Skin epidermis (tissue), 12 donors: ENCODE measurements at regions not wholly inside any gene's neighbourhood (a gene's known extent, or its start where the extent isn't known, plus 50 kb on each side); places are given as distances from the start of the nearest gene placed in this dataset.
"Not testable (repeated sequence)": the region's sequence is repeated elsewhere in the genome, so short reads cannot be mapped to it uniquely, and the experiment has no call there.

Experiments used
- H3K27ac ChIP-seq, 21 experiments: fragments of 200-600 bp; sonication (generic) in 11 of 21; one replicate each; pipeline ENCODE4 v1.5.0; 2020; ENCODE audit warnings: mild to moderate bottlenecking in 3 of 21, inconsistent platforms in 2 of 21, moderate library complexity in 2 of 21
- H3K4me3 ChIP-seq, 7 experiments: fragments of 200-600 bp; sonication (generic) in 2 of 7; one replicate each; pipeline ENCODE4 v1.5.0; 2020; ENCODE audit warnings: inconsistent platforms in 2 of 7, mild to moderate bottlenecking in 2 of 7, moderate library complexity in 1 of 7

DNA sequence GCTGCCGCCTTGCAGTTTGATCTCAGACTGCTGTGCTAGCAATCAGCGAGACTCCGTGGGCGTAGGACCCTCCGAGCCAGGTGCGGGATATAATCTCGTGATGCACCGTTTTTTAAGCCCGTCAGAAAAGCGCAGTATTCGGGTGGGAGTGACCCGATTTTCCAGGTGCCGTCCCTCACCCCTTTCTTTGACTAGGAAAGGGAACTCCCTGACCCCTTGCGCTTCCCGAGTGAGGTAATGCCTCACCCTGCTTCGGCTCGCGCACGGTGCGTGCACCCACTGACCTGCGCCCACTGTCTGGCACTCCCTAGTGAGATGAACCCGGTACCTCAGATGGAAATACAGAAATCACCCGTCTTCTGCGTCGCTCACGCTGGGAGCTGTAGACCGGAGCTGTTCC lies 438.5 kb upstream of the CDH10 start:
- not testable (repeated sequence) for H3K27ac ChIP-seq, H3K4me3 ChIP-seq

DNA sequence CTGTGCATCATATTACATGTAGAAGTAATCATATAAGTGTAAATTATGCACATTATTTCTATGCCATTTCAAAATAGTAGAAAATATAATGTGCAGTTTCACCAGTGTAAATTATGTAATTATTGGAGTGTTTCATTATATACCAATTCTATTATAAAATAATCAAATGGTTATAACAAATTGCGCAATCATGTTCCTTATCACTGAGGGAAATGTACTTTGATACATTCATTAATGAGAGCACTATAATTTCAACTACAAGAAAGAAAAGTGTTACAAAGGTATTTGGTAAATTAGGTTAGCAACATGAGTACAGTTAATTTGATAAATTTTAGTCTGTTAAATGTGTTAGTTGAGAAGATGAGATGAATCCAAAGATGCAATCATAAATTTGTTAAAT lies 421.5 kb upstream of the CDH10 start:
- no peak overlapping the region for H3K4me3 ChIP-seq

DNA sequence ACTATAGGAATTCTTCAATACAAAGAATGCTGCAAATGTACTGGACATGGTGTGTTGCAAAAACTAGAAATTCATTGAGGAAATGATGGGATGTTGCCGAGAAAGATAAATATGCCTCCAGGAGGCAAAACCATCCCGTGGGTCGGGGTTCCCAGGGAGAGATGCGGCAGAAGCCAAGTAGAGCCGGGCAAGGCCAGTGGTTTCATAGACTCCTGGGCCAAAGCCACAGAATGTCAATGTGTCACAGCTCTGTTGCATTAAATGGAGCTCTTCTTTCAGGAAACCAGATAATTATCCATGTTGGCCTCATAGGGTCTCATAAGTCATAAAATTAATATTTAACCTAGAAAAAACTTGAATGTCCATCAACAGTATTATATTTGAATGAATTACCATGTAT lies 419.5 kb upstream of the CDH10 start:
- no peak overlapping the region for H3K4me3 ChIP-seq

More for the DNA sequence above, 421.5 kb upstream of the CDH10 start:
- no peak overlapping the region for H3K27ac ChIP-seq

DNA sequence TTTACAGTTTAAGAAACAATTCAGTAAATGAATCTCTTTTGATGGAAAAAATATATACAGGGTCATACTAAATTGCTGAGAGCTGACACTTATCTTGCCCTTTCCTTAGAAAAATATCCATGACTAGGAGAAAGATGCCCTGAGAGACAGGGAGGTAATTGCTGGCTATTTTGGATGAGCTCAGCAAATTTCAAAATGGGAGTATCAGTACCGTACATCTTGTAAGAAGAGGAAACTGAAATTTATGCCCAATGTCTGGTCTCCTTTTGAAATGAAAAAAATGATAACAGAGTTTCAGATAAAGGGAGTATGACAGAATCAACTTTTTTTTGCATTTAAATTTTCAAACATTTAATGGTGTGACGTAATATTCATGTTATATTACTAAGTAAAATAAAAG lies 415.8 kb upstream of the CDH10 start:
- Histone ChIP-seq H3K27ac (no peak overlapping the region), H3K4me3 (no peak overlapping the region)

More for the DNA sequence above, 419.5 kb upstream of the CDH10 start:
- H3K27ac ChIP-seq, result no peak overlapping the region

DNA sequence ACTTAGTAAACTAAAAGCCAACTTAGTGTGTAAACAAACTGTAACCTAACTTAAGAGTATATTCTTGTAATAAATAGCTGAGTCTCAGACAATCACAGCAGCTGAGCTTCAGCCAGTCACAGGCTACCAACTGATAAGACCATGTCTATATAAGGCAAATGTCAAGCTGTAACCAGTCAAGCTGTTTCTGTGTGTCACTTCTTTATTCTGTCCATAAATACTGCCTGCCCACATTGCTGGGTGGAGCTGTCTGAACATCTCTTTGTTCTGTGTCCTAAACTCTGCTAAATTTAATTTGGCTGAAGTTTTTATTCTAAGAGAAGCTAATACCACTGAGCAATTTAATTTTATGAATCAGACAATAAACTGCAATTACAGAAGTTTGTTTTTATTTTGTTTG lies 412.1 kb upstream of the CDH10 start:
- H3K4me3 ChIP-seq, result no peak overlapping the region

DNA sequence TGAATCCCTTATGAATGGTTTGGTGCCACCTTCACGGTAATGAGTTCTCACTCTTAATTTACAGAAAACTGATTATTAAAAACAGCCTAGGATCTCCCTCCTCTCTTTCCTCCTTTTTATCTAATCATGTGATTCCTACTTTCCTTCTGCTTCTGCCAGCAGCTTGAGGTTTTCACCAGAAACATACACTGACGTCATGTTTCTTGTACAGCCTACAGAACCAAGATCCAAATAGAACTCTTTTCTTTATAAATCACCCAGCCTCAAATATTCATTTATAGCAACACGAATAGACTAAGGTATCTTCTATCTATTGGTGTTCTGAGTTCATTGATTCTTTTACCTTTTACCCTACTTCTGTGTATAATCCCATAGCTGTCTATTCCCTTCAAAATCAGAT lies 388.9 kb upstream of the CDH10 start:
- no peak overlapping the region for H3K4me3 ChIP-seq
- H3K27ac ChIP-seq, result no peak overlapping the region

More for the DNA sequence above, 412.1 kb upstream of the CDH10 start:
- H3K27ac ChIP-seq, result no peak overlapping the region

DNA sequence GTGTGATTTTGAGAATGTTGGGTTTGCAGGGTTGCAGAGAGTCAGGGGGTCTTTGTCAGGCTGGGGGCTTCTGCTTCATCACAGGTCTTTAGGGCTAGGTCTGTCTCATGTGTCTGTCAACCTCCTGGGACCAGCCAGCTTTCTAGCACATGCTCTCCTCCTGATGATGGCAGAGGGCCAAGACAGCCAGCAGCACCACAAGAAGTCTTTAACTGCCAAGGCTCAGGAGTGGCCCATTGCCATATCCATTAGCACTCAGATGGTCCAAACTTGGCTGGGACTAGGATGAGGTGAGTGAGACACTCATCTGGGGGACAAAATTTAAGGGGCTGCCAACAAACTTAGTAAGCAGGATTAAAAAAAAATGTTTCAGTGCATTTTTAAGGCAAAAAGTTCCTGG lies 384.2 kb upstream of the CDH10 start:
- no peak overlapping the region for H3K4me3 ChIP-seq
- H3K27ac ChIP-seq, result no peak overlapping the region

DNA sequence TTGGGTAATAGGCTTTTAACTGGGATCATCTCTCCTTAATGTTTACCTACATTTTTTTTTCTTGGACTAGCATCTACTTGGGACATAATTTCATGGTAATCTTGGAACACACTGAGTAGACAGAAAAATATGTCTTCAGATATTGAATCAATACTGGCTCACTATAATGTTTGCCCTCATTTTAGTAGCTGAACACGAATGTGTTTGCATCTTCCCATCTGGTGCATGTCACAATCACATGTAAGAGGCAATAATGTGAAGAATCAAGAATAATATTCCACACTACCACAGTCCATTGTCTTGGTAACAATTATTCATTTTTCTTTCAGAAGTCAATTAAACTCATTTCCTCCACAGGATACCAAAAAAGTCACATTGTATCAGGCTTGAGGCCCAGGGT lies 382.7 kb upstream of the CDH10 start:
- Histone ChIP-seq H3K4me3 (no peak overlapping the region), H3K27ac (no peak overlapping the region)

DNA sequence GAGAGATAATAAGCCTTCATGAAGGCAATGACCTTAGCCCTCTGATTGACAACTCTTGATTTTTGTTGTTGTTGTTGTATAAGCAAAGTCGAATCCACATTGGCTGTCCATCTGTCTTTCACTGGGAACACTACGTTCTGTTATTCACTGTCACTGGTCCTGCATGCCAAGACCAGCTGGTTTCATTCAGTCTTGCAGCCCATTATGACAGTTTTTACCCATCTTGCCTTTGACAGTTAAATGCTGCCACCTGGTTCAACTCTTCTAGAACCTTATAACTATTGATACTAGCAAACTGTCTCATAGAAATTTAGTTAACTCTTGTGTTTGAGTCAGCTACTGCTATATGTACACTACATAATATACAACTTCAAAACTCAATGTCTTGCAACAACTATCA lies 382.3 kb upstream of the CDH10 start:
- no peak overlapping the region for H3K27ac ChIP-seq
- no peak overlapping the region for H3K4me3 ChIP-seq

DNA sequence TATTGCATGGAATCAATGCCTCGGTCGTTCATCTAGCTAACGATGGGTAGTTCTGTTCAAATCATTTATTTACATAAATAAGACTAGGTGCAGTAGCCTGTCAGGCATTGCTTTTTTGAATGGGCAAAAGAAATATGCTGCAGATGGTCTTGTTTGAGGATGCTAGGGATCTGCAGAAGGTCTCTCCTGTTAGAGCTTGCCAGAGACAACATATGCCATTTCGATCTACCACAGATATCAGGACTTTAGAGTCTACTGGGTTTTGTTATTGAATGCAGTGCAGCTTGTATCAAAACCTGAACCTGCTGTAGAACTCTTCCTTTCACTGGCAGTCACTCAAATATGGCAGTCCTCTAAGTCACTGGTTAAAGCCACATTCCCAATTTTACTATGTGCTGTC lies 381.1 kb upstream of the CDH10 start:
- Histone ChIP-seq H3K4me3 (no peak overlapping the region), H3K27ac (no peak overlapping the region)

DNA sequence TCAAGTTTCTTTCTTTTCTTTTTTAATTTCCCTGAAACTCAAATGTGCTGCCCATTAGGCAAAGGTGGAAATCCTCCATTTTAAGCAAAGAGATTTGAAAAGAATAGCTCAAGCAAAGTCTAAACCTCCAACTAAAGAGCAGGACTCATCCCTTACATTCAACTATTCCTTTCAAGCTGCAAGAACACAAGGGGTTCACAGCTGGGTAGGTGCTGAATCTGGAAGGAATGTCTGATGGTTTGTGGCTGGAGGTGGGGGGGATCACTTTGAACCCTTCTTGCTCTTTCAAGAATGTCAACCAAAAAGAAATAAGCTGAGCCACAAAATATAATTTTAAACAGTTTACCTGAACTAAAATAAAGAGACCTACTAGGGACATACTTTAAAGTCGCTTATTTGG lies 375.7 kb upstream of the CDH10 start:
- no peak overlapping the region for H3K27ac ChIP-seq
- no peak overlapping the region for H3K4me3 ChIP-seq

DNA sequence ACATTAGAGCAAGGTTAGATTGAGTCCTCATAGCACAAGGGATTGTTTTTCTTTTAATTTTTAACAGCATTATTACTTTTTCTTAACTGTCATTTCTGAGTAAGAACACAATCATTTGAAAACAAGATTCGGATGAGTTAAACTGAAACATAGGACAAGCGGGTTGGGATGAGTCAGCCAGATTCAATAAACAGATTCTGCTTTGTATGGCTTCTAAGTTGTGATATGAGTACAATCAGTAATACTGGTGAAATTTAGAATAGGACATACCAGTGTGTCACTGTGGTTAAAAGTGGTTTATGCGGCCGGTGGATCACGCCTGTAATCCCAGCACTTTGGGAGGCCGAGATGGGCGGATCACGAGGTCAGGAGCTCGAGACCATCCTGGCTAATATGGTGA lies 364.3 kb upstream of the CDH10 start:
- no peak overlapping the region for H3K27ac ChIP-seq
- H3K4me3 ChIP-seq, result no peak overlapping the region

DNA sequence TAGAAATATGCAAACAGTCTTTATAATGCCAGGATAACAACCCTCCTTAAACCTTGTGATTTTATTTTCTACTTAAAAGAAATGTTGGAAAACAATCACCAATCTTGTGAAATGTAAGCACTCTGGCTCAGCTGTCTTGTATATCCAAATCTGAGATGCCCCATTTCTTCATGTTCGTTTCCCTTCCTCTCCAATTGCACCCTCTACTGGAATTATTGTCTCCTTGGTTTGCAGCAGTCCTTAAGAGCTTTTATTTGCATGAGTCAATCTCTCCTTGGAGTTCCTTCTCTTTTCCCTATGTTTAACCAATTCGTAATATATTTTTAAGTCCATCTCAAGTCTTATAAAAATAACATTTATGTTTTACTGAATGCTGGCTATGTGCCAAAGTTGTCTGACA lies 362.0 kb upstream of the CDH10 start:
- Histone ChIP-seq H3K4me3 (no peak overlapping the region), H3K27ac (no peak overlapping the region)

DNA sequence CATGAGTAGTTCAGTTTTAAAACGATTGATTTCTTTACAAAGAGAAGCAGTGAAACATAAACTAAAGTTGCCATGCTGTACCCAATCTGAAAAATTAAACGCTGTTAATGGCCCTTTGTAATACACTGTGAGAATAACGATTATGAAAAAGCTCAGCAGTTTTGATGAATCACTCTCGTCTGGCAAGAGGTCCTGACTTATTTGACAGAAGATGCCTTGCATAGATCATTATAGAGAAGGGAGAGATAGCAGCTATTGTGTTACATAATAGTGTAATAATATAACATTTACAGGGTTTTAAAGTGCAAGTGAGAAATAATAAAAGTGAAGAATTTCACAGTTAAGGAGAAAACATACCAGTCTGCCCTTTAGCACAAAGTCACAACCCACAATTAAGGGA lies 361.5 kb upstream of the CDH10 start:
- Histone ChIP-seq H3K4me3 (no peak overlapping the region), H3K27ac (no peak overlapping the region)

DNA sequence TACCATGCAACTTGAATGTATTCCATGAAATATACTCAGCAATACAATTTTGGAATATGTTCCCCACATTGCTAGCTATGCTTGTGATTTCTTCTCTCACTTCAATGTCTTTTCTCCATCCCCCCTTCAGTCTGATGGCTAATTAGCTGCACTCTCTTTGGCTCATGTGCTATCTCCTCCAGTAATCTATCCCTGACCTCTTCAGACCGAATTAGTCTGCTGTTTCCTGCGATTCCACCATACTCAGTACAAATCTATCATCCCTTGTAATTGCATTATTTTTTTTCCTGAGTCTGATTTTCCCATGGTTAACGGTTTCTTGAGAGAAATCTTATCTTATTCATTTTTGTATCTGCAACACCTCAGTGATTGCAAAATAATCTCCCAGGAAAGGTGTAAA lies 360.7 kb upstream of the CDH10 start:
- H3K4me3 ChIP-seq, result no peak overlapping the region
- no peak overlapping the region for H3K27ac ChIP-seq

DNA sequence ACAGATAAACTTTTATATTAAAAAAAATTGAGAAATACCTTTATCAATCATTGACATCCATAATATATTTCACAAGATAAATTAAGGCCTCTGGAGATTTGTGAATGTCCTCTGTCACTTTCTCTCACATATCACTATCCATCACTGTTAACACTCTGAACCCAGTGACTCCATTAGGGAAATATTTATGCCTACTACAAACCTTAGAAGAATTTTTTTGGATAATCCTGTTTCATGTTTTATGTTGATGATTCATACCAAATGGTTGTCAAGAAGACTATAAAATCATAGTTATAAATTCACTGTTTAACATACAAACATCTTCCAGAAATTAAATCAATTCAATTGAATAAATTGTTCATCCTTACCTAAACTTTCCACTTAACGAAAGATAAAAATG lies 357.6 kb upstream of the CDH10 start:
- no peak overlapping the region for H3K4me3 ChIP-seq
- H3K27ac ChIP-seq, result no peak overlapping the region

DNA sequence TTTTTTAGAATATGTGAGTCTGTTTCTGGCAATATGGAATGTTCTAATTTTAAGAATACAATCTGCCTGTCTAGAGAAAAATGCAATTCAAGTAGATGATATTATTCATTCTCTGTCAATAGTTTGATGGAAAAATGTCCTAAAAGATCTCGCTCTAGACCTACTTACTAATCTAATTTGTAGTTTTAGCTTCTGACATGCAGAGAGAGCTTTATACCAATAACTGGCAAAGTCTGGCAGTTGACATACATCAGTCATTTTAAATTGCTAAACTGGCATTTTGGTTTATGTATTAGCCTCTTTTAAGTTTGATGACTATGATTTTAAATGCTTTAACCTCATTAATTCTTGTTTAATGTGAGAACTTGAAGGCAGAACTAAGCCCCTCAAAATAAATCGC lies 355.0 kb upstream of the CDH10 start:
- H3K27ac ChIP-seq, result no peak overlapping the region
- no peak overlapping the region for H3K4me3 ChIP-seq

DNA sequence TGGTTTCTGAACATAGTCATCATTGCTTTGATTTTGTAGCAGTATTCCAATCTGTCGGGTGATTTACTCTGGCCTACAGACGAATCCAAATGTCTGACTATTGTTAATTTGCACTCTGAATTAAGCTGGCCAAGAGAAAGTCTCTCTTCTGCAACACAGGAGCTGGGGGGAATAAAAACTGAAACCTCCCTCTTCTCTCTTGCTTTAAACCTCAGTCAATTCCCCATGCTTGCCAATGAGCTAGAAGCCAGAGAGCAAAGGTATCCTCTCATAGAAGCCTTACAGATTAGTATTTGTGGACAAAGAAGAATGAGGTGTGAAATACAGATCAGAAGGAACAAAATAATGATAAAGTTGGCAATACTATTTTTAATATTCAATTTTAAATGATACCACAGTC lies 353.9 kb upstream of the CDH10 start:
- Histone ChIP-seq H3K27ac (no peak overlapping the region), H3K4me3 (no peak overlapping the region)

DNA sequence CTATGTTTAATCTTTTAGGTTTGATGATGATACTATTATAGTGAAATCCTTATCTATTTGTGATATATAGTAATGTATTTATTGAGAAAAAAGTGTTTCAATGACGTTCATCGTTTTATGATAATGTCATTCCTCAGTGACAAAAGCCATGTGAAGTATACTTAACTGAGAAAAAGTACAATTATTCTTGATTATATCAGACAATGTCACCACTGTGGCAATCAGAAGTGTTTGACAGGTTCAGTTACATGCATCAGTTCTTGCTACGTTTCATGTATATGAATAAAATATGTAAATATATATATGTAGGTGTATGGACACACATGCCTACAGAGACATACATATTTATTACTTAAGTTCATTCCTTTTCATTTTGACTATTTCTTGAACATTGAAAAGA lies 341.5 kb upstream of the CDH10 start:
- Histone ChIP-seq H3K27ac (no peak overlapping the region), H3K4me3 (no peak overlapping the region)

DNA sequence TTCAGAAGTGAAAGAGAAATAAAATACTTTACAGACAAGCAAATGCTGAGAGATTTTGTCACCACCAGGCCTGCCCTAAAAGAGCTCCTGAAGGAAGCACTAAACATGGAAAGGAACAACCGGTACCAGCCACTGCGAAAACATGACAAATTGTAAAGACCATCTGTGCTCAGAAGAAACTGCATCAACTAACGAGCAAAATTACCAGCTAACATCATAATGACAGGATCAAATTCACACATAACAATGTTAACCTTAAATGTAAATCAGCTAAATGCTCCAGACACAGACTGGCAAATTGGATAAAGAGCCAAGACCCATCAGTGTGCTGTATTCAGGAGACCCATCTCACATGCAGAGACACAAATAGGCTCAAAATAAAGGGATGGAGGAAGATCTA lies 333.8 kb upstream of the CDH10 start:
- not testable (repeated sequence) for H3K4me3 ChIP-seq, H3K27ac ChIP-seq

DNA sequence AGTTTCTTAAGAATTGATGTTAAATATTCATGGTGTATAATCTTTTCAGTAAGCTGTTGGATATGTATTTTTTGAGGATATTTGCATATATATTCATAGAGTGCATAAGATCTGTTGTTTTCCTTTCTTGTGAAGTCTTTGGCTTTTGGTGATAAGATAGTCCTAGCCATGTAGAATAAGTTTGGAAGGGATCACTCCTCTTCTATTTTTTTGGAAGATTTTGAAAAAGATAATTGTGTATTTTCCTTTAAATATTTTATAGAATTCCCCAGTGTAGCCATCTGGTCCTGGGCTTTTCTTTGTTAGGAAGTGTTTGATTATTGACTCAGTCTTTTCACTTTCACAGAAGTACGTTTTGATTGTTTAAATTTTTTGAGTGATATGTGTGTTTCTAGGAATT lies 318.8 kb upstream of the CDH10 start:
- no peak overlapping the region for H3K4me3 ChIP-seq
- no peak overlapping the region for H3K27ac ChIP-seq

DNA sequence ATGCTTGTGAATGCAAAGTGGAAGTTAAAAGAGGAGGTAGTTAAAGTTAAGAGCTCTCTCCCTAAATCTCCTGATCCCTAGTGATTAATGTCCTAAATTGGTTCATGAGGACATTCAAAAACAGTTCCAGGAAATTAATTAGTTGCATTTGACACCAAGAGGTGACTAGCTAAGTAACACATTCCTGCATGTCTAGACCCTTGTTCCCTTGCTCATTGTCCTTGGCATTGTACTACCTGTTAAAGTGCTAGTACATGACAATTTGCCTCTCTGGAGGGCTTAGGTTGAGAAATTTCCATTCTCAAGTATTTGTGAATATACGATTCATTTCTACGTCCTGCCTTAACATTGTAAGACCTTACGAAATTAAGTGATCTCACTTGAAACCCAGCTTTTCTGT lies 278.6 kb upstream of the CDH10 start:
- no peak overlapping the region for H3K4me3 ChIP-seq
- no peak overlapping the region for H3K27ac ChIP-seq

DNA sequence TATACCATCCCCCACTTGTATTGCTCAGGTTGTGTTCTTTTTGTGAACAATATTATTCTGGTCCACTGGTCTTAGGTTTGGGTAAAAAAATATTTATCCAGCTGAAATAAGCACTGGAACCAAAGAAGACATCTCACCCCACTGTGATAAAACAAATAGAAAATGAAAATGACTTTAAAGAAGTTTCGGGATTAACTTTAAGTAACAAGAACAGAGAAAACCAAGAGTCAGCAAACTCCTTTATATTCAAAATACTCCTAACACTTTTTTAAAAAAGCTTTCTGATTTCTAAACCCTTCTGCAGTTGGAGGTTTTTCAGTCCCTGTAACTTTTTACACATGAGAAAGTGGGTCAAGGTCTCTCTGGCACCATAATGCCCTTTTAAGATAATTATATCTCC lies 273.9 kb upstream of the CDH10 start:
- no peak overlapping the region for H3K27ac ChIP-seq
- no peak overlapping the region for H3K4me3 ChIP-seq
